SK-N-MC (cell line): ENCODE measurements at regions not wholly inside any gene's neighbourhood (a gene's known extent, or its start where the extent isn't known, plus 50 kb on each side); places are given as distances from the start of the nearest gene placed in this dataset.
"Not testable (repeated sequence)": the region's sequence is repeated elsewhere in the genome, so short reads cannot be mapped to it uniquely, and the experiment has no call there.

ENCODE experiments used
- EZH2 ChIP-seq: fragments of 200-600 bp; sonication (generic); IDR thresholded peaks from one replicate; pipeline ENCODE4 v1.6.1; 2017; ENCODE audit warnings: antibody characterized with exemption
- FOXP2 ChIP-seq: optimal IDR thresholded peaks from 2 replicates; pipeline ENCODE3; 2011; ENCODE audit warnings: mild to moderate bottlenecking, moderate library complexity; ENCODE audit not compliant: insufficient read depth; ENCODE audit errors: extremely low read length, control extremely low read depth
- POLR2AphosphoS5 ChIP-seq: IDR thresholded peaks from 2 replicates; pipeline ENCODE4 v1.6.1; 2012; ENCODE audit warnings: mild to moderate bottlenecking, low read depth, low read length, borderline replicate concordance

GRCh38 chr14:29027441-29027840 is 260.9 kb downstream of the FOXG1 start:
- not testable (repeated sequence) for TF ChIP-seq EZH2, POLR2AphosphoS5, FOXP2
